ENCODE measurements at regions not wholly inside any gene's neighbourhood (a gene's known extent, or its start where the extent isn't known, plus 50 kb on each side); places are given as distances from the start of the nearest gene placed in this dataset.

- Histone ChIP-seq H2AFZ (no peak overlapping the region), H3K79me2 (replicated peaks; ENCODE audit: insufficient read depth) (no peaks in the 10 kb centered on the region), H3F3A (replicated peaks; ENCODE audit: low read depth) (no peaks in the 10 kb centered on the region), H3K27ac (ENCODE audit: low read depth) (no peak overlapping the region), H3K4me2 (no peak overlapping the region), H3K4me1 (ENCODE audit: insufficient read depth) (no peaks in the 10 kb centered on the region), H3K4me3 (no peak overlapping the region), H4K20me1 (replicated peaks; ENCODE audit: insufficient read depth) (no peaks in the 10 kb centered on the region), H3K36me3 (ENCODE audit: insufficient read depth) (no peaks in the 10 kb centered on the region), H3K9me2 (ENCODE audit: insufficient read depth) (no peaks in the 10 kb centered on the region), H3K27me3 (ENCODE audit: insufficient read depth) (no peaks in the 10 kb centered on the region)
- H3K27me3 Mint-ChIP-seq (ENCODE audit: insufficient read depth, low read depth, poor library complexity), result peaks cover 2% of the 10 kb centered on the region
- no peaks in the 10 kb centered on the region; the same call in 2 of the 3 replicates for H3K9me3 Mint-ChIP-seq
- no peaks in the 10 kb centered on the region for H3K4me1 Mint-ChIP-seq
- no peaks in the 10 kb centered on the region for H3K36me3 Mint-ChIP-seq (ENCODE audit: low read depth)
- no peak overlapping the region for H3K4me3 Mint-ChIP-seq
- H3K27ac Mint-ChIP-seq, result no peak overlapping the region
- DNase-seq (ENCODE audit: low spot score), result no peak
- ATAC-seq, result no peak
- no peak for TF ChIP-seq EZH2phosphoT487 (IDR thresholded peaks at IDR 0.05; ENCODE audit: unreplicated experiment)
- TF ChIP-seq EZH2 (IDR thresholded peaks at IDR 0.05; ENCODE audit: low read depth, unreplicated experiment), result no peak
- no peak for TF ChIP-seq ETS1 (IDR thresholded peaks at IDR 0.05)
- TF ChIP-seq STAT1 (IDR thresholded peaks at IDR 0.05; ENCODE audit: unreplicated experiment), result no peak
- TF ChIP-seq NANOG (IDR thresholded peaks at IDR 0.05; ENCODE audit: borderline replicate concordance), result no peak
Measured at GRCh38 chr6:14047151-14047740, 70.3 kb upstream of the CD83 start.

DNA sequence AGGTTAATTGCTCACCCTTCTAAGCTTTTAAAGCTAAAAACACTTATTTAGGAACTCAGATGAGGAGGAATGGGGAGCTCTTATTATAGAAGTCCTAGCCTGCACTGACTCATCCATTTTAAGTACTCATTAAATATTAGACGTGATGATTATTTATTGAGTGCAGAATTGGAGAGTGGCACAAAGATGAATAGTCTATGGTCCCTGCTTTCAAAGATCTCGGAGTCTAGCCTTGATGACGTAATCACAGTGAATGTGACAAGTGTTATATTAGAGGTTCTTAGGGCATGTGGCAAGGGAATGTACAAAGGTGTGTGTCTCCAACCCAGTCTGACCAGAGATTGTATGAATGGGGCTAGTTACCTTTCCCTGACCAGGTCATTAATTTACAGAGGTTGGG is 68.7 kb upstream of the CD83 start:
- Histone ChIP-seq H2AFZ (no peak overlapping the region), H3F3A (replicated peaks; ENCODE audit: low read depth) (no peaks in the 10 kb centered on the region), H3K79me2 (replicated peaks; ENCODE audit: insufficient read depth) (no peaks in the 10 kb centered on the region), H3K4me2 (no peak overlapping the region), H3K4me1 (ENCODE audit: insufficient read depth) (no peaks in the 10 kb centered on the region), H3K27me3 (ENCODE audit: insufficient read depth) (no peaks in the 10 kb centered on the region), H3K27ac (ENCODE audit: low read depth) (no peak overlapping the region), H3K4me3 (no peak overlapping the region), H3K9me2 (ENCODE audit: insufficient read depth) (no peaks in the 10 kb centered on the region), H4K20me1 (replicated peaks; ENCODE audit: insufficient read depth) (no peaks in the 10 kb centered on the region), H3K36me3 (ENCODE audit: insufficient read depth) (no peaks in the 10 kb centered on the region)
- H3K4me3 Mint-ChIP-seq, result no peak overlapping the region
- H3K9me3 Mint-ChIP-seq, result no peaks in the 10 kb centered on the region; the same call in 2 of the 3 replicates
- DNase-seq (ENCODE audit: low spot score), result no peak
- no peak overlapping the region for H3K27ac Mint-ChIP-seq
- no peak for ATAC-seq
- H3K4me1 Mint-ChIP-seq, result no peaks in the 10 kb centered on the region
- no peaks in the 10 kb centered on the region for H3K27me3 Mint-ChIP-seq (ENCODE audit: insufficient read depth, low read depth, poor library complexity)
- no peaks in the 10 kb centered on the region for H3K36me3 Mint-ChIP-seq (ENCODE audit: low read depth)
- no peak for TF ChIP-seq ETS1 (IDR thresholded peaks at IDR 0.05)
- TF ChIP-seq, protein P1, sequence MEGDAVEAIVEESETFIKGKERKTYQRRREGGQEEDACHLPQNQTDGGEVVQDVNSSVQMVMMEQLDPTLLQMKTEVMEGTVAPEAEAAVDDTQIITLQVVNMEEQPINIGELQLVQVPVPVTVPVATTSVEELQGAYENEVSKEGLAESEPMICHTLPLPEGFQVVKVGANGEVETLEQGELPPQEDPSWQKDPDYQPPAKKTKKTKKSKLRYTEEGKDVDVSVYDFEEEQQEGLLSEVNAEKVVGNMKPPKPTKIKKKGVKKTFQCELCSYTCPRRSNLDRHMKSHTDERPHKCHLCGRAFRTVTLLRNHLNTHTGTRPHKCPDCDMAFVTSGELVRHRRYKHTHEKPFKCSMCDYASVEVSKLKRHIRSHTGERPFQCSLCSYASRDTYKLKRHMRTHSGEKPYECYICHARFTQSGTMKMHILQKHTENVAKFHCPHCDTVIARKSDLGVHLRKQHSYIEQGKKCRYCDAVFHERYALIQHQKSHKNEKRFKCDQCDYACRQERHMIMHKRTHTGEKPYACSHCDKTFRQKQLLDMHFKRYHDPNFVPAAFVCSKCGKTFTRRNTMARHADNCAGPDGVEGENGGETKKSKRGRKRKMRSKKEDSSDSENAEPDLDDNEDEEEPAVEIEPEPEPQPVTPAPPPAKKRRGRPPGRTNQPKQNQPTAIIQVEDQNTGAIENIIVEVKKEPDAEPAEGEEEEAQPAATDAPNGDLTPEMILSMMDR (conservative IDR thresholded peaks at IDR 0.05; ENCODE audit: low read depth in 2 of 2), result no peak
- no peak for TF ChIP-seq POLR2AphosphoS5 (IDR thresholded peaks at IDR 0.05; ENCODE audit: low read depth)
- TF ChIP-seq EZH2 (IDR thresholded peaks at IDR 0.05; ENCODE audit: low read depth, unreplicated experiment), result no peak
- TF ChIP-seq STAT1 (IDR thresholded peaks at IDR 0.05; ENCODE audit: unreplicated experiment), result no peak
- TF ChIP-seq CREB1 (CRISPR knock-in tag; IDR thresholded peaks at IDR 0.05; ENCODE audit: low read depth), result no peak
- no peak for TF ChIP-seq ZNF114 (CRISPR knock-in tag; IDR thresholded peaks at IDR 0.05)
- no peak for TF ChIP-seq REST (IDR thresholded peaks at IDR 0.05; ENCODE audit: unreplicated experiment)
- TF ChIP-seq EZH2phosphoT487 (IDR thresholded peaks at IDR 0.05; ENCODE audit: unreplicated experiment), result no peak
- no peak for TF ChIP-seq ZNF331 (CRISPR knock-in tag; IDR thresholded peaks at IDR 0.05; ENCODE audit: low read depth)
- no peak for TF ChIP-seq JUNB (IDR thresholded peaks at IDR 0.05; ENCODE audit: unreplicated experiment)
